GM18861 (cell line): ENCODE measurements at regions not wholly inside any gene's neighbourhood (a gene's known extent, or its start where the extent isn't known, plus 50 kb on each side); places are given as distances from the start of the nearest gene placed in this dataset.

Source experiments
- ATAC-seq: cut with Tn5 transposase; IDR thresholded peaks from one replicate; pipeline ENCODE4 v1.9.1; 2021; ENCODE audit not compliant: unreplicated experiment

DNA sequence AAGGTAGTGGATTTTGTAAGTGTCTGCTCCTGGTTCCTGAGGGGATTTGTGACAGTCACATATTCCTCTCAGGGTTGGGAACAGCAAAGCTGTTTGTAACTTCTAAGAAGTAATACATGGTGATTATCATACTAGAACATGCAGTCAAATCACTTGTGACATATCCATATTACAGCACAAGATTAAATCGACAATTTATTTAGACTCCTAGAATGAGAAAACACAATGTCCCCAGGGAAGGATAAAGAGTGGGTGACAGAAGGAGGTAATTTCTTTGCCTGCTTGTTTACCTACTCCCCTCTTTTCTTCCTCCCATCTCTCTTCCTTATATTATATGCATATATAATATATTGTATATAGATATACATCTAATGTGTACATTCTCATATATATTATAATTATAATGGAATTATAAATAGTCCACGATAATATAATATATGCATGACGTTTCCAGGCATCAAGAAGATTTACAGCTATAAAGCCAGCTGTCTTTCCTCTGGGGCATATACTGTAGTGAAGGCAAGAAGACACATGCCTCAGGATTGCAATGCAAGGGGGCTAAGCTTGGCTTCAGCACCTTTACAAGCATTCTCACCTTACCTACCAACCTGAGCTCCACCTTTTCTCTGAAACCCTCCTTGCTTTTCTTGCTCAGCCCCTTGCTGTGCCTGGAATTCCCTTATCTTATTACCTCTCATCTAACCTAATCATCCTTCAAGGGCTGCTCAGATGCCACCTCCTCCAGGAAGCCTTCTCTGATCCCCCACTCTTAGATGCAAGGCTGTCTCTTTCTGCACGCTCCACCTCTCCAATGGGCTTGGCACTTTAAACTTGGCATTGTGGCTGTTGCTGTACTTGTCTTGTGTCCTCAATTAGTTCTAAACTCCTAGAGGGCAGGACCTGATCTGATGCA lies 73.1 kb upstream of the PIAS1 start:
- no peak for ATAC-seq

DNA sequence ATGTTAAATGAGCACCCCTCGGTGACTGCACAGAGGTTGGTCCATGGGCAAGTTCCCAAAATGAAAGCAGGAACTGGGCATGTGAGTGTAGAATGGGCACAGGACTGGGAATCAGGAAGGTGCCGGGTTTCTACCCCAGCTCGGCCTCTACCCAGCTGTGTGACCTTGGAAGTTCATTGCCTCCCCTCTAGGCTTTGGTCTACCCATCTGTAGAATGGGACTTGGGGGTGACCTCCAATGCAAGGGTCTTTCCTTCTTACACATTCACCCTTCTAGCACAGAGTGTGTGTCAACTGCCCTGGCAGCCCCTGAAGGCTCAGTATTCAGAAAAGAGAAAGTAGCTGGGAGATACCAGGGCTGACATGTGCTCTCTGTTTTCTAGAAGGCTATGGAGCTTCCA lies 72.3 kb upstream of the PIAS1 start:
- no peak for ATAC-seq

DNA sequence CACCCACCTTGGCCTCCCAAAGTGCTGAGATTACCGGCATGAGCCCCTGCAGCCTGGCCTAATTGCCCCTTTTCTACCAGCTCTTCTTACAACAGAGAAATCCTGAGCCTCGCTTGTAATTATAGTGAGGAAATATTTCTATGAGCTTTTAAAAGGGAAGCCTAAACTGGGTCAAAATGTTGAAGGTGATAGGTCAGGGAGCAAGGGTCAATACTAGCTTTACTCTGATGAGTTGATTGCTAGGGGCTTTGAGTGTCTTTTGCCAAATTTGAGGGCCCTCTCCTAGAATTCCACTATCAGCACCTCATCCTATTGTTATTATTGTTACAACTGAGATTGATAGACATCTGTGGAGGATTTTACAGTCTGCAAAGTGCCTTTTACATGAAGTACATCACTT lies 62.4 kb upstream of the PIAS1 start:
- ATAC-seq: no peak

DNA sequence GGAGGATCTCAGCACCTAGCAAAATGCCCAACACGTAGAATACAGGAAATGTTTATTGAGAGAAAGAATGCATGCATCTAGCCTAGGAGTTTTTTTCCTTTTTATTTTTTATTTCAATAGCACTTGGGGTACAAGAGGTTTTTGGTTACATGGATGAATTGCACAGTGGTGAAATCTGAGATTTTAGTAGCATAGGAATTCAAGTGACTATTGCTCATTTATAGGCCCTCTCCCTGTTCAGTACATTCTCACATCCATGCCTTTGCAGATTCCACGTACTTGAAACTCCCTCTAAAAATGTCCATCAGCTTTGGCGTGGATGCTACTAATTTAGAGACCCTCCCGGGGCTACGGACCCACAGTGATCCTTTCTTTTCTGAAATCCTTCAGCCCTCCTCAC lies 61.7 kb upstream of the PIAS1 start:
- no peak for ATAC-seq

DNA sequence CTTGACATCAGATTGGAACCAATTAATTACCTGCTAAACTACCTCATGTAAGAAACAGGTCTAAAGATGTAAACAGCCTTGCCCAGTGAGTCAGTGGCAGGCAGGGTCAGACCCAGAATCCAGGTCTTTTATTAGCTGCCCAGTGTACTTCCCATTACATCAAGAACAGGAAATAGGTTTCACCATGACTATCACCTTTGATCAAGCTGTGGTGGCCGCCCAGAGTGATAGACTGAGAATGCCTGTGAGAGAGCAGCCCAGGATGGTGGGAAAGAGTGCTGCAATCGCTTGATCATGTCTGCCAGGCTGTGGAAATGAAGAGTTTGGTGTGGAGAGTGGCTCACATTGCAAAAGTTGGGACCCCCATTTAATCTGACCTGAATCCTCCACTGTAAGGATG lies 61.3 kb upstream of the PIAS1 start:
- ATAC-seq: no peak

DNA sequence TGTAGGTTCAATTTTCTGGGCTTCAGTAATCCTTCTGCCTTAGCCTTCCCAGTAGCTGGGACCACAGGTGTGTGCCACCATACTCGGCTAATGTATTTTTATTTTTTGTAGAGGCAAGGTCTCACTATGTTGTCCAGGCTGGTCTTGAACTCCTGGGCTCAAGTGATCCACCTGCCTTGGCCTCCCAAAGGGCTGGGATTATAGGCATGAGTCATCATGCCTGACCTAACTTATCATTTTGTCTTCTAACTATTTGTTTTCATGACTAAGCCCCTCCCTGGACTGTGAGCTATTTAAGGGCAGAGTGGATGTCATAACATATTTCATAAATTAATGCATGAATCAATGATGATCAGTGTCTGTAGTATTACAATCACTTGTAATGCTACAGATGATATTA lies 56.1 kb upstream of the PIAS1 start:
- ATAC-seq: no peak

DNA sequence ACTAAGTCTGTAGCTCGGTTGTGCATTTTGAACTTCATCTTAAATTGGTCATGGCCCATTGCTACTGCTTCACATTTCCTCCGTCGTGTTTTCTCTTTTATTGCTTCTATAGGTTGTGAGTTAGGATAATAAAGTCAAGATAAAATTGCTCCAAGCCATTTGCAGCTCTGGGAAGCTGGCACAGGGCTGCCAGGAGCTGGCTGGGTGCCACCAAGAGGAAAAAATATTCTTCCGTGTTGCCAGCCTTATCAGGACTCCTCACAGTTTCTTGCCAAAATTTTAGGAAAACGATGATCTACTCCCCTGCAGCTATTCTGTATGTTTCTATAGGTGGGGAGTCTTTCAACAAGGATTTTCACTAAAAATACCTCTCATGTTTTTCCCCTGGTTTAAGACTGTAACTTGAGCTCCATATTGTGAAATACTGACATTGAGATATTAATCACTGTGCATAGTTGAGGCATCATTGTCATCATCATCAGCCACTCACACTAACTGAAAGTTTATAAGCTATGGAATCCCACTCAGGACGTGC lies 55.4 kb upstream of the PIAS1 start:
- ATAC-seq: no peak

DNA sequence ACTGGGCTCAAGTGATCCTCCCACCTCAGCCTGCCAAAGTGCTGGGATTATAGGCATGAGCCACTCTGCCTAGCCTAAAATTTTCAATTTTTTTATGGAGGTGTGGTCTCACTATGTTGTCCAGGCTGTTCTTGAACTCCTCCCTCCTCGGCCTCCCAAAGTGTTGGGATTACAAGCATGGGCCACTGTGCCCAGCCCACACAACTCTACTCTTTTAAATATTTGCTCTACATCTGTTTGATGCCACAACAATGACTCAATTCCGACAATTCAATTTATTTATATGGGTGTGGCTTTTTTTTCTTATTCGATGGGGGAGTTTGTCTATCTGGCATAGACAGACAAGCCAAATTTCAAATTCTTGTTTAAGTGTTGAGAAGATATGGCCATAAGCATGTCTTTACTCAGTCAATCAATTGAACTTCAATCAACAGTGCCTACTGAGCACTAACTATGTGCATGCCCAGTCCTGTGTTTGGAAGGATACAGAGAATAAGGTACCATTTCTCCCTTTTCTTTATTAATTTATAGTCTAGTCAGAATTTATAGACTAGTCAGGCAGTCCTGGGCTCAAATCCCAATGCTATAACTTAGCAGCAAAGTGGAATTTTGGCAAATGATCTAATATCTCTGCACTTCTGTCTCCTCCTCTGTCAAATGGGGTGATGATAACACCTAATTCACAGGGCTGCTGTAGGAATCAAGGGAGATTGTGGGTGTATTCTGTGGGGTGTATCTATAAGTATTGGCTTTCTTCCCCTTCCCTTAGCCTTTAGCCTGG lies 54.6 kb upstream of the PIAS1 start:
- no peak for ATAC-seq

DNA sequence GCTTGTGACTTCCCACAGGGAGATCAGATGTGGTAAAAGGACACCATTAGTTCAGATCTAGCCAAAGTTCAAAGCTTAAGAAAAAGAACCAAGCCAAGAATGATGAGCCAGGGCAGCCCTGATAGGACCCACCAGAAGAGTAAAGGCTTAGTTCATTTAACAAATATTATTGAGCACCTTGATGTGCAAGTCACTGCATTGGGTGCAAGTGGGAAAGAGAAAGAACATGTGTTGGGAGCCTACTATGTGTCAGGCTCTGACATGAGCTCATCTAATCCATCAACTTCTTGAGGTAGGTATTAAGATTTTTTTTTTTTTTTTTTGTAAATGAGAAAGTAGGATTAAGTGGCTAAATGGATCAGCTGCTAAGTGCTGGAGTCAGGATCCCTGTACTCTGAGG lies 53.4 kb upstream of the PIAS1 start:
- ATAC-seq: no peak

DNA sequence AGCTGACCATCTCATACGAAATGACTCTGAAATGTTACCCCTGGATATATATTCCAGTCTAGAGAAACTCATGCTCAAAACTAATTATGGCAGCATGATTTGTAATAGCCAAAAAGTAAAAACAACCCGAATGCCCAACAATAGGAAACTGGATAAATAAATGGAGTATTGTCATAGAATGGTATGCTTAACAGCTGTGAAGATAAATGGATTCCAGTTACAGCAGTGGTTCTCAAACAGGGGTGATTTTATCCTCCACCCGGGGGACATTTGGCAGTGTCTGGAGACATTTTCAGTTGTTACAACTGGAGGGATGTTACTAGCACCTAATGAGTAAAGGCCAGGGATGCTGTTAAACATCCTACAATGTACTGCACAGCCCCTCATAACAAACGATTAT lies 52.3 kb upstream of the PIAS1 start:
- no peak for ATAC-seq

DNA sequence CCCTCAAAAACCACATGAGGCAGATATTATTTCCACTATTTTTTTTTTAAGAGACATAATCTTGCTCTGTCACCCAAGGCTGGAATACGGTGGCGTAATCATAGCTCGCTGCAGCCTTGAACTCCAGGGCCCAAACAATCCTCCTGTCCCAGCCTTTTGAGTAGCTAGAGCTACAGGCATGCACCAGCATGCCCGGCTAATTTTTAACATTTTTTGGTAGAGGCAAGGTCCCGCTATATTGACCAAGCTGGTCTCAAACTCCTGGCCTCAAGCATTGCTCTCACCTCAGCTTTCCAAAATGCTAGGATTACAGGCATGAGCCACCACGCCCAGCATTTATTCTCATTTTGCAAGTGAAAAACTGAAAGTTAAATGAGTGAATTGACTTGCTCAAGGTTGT lies 50.8 kb upstream of the PIAS1 start:
- no peak for ATAC-seq
